Prostate gland (tissue), 2 donors: ENCODE measurements at regions not wholly inside any gene's neighbourhood (a gene's known extent, or its start where the extent isn't known, plus 50 kb on each side); places are given as distances from the start of the nearest gene placed in this dataset.

Source experiments
- DNase-seq: peaks from one replicate; pipeline ENCODE4 v3.0.0-alpha.2; 2019; ENCODE audit warnings: low spot score
- H3K27ac ChIP-seq, 2 donors: fragments of 200-600 bp; sonication (generic); 2 replicates each; pipeline ENCODE4 v1.5.1; 2017 to 2019
- H3K27me3 ChIP-seq: fragments of 200-600 bp; sonication (generic); replicated peaks from 2 replicates; pipeline ENCODE4 v1.5.1; 2019; ENCODE audit not compliant: insufficient read depth
- H3K36me3 ChIP-seq, 2 donors: fragments of 200-600 bp; sonication (generic); 1 replicate in 1 of 2; 2 replicates in 1 of 2; pipeline versions ENCODE4 v1.5.1 to v1.8.1; 2017 to 2019
- H3K4me1 ChIP-seq: fragments of 200-600 bp; sonication (generic); replicated peaks from 2 replicates; pipeline ENCODE4 v1.5.1; 2019
- H3K4me3 ChIP-seq, 2 donors: fragments of 200-600 bp; sonication (generic); 2 replicates each; pipeline ENCODE4 v1.5.1; 2017 to 2019
- H3K9me3 ChIP-seq: fragments of 200-600 bp; sonication (generic); 2 replicates; pipeline ENCODE4 v1.5.1; 2017
- CTCF ChIP-seq, 4 experiments: fragments of 200-600 bp in 2 of 4; fragments of 450-650 bp in 2 of 4; sonication (generic) in 2 of 4; IDR thresholded peaks; 1 replicate in 3 of 4; 2 replicates in 1 of 4; pipeline ENCODE4 v1.5.1; 2016 to 2019; ENCODE audit warnings: antibody characterized with exemption in 4 of 4, mild to moderate bottlenecking in 2 of 4, moderate library complexity in 2 of 4
- POLR2A ChIP-seq: fragments of 450-650 bp; IDR thresholded peaks from one replicate; pipeline ENCODE4 v1.6.1; 2016; ENCODE audit warnings: antibody characterized with exemption, mild to moderate bottlenecking
- POLR2AphosphoS5 ChIP-seq: sonication (generic); formaldehyde crosslinking; IDR thresholded peaks from one replicate; pipeline ENCODE4 v1.6.1; 2017; ENCODE audit warnings: antibody characterized with exemption
- WGBS: methylation state at CpG from one replicate; pipeline ENCODE4 v1.1.5; 2018; 5-methylcytosine and 5-hydroxymethylcytosine counted together
- intact Hi-C: fragments of 100-400 bp; cut with DNase I; formaldehyde crosslinking; loops from one replicate; pipeline ENCODE4 v1.14.2; 2022

GRCh38 chr9:109549386-109549785 lies 51.3 kb upstream of the PTPN3 start:
- 96% methylated on average over 1 of the region's 1 CpG for WGBS
- TF ChIP-seq POLR2AphosphoS5 (no peak), POLR2A (no peak), CTCF (IDR thresholded peaks at IDR 0.05) (no peak)
- Histone ChIP-seq H3K27ac (no peak overlapping the region), H3K9me3 (no peaks in the 10 kb centered on the region), H3K27me3 (no peaks in the 10 kb centered on the region), H3K36me3 (no peaks in the 10 kb centered on the region), H3K4me1 (no peaks in the 10 kb centered on the region), H3K4me3 (no peak overlapping the region)
- DNase-seq, result no peak
- intact Hi-C loops, result no loop called here

- H3K4me3 ChIP-seq, result no peak overlapping the region
- DNase-seq, result no peak
These were observed 53.5 kb upstream of the PTPN3 start for GRCh38 chr9:109551651-109552050.

GRCh38 chr9:109555215-109555614 lies 57.1 kb upstream of the PTPN3 start:
- WGBS, result 64% methylated on average over 4 of the region's 4 CpGs
- H3K4me3 ChIP-seq, result no peak overlapping the region

More at GRCh38 chr9:109551651-109552050, 53.5 kb upstream of the PTPN3 start:
- TF ChIP-seq CTCF (IDR thresholded peaks at IDR 0.05) (no peak), POLR2A (no peak)
- Histone ChIP-seq H3K27me3 (no peaks in the 10 kb centered on the region), H3K36me3 (no peaks in the 10 kb centered on the region), H3K27ac (no peak overlapping the region), H3K9me3 (no peaks in the 10 kb centered on the region), H3K4me1 (no peaks in the 10 kb centered on the region)
- intact Hi-C loops, result no loop called here

GRCh38 chr9:109556061-109556460 lies 58.0 kb upstream of the PTPN3 start:
- Histone ChIP-seq H3K9me3 (no peaks in the 10 kb centered on the region), H3K4me3 (no peak overlapping the region), H3K36me3 (no peaks in the 10 kb centered on the region), H3K27me3 (no peaks in the 10 kb centered on the region), H3K27ac (peak overlapping the region; percentile 3 to 28), H3K4me1 (no peaks in the 10 kb centered on the region)
- intact Hi-C loops, result no loop called here
- TF ChIP-seq POLR2AphosphoS5 (peak; percentile 59), CTCF (IDR thresholded peaks at IDR 0.05) (no peak)
- WGBS, result 29% methylated on average over 4 of the region's 4 CpGs
- DNase-seq, result peak; percentile 76

More at GRCh38 chr9:109555215-109555614, 57.1 kb upstream of the PTPN3 start:
- H3K36me3 ChIP-seq, result no peaks in the 10 kb centered on the region
- no peaks in the 10 kb centered on the region for H3K27me3 ChIP-seq
- H3K4me1 ChIP-seq, result no peaks in the 10 kb centered on the region
- intact Hi-C loops, result no loop called here
- H3K27ac ChIP-seq, result peak overlapping the region; percentile 3 to 28
- DNase-seq, result no peak
- no peaks in the 10 kb centered on the region for H3K9me3 ChIP-seq
- TF ChIP-seq CTCF (IDR thresholded peaks at IDR 0.05), result no peak
- no peak for TF ChIP-seq POLR2AphosphoS5
- no peak for TF ChIP-seq POLR2A

- no peak overlapping the region for H3K27ac ChIP-seq
- intact Hi-C loops, result no loop called here
These were observed 58.7 kb upstream of the PTPN3 start for GRCh38 chr9:109556786-109557185.

More at GRCh38 chr9:109556786-109557185, 58.7 kb upstream of the PTPN3 start:
- H3K4me3 ChIP-seq, result no peak overlapping the region
- H3K27me3 ChIP-seq, result no peaks in the 10 kb centered on the region
- TF ChIP-seq POLR2A (no peak), CTCF (IDR thresholded peaks at IDR 0.05) (no peak), POLR2AphosphoS5 (no peak)
- WGBS, result 65% methylated on average over 3 of the region's 3 CpGs
- H3K4me1 ChIP-seq, result no peaks in the 10 kb centered on the region
- H3K9me3 ChIP-seq, result no peaks in the 10 kb centered on the region
- no peaks in the 10 kb centered on the region for H3K36me3 ChIP-seq
- DNase-seq, result no peak
